ENCODE measurements at regions not wholly inside any gene's neighbourhood (a gene's known extent, or its start where the extent isn't known, plus 50 kb on each side); places are given as distances from the start of the nearest gene placed in this dataset.
"Not testable (repeated sequence)": the region's sequence is repeated elsewhere in the genome, so short reads cannot be mapped to it uniquely, and the experiment has no call there.

GRCh38 chr11:97611345-97611744, 1221.5 kb downstream of the JRKL start:
- DNase-seq, result no peak

GRCh38 chr11:97614606-97615005, 1224.8 kb downstream of the JRKL start:
- no peak for DNase-seq

- DNase-seq, result no peak
Measured at GRCh38 chr11:97615546-97615945, 1225.7 kb downstream of the JRKL start.

DNA sequence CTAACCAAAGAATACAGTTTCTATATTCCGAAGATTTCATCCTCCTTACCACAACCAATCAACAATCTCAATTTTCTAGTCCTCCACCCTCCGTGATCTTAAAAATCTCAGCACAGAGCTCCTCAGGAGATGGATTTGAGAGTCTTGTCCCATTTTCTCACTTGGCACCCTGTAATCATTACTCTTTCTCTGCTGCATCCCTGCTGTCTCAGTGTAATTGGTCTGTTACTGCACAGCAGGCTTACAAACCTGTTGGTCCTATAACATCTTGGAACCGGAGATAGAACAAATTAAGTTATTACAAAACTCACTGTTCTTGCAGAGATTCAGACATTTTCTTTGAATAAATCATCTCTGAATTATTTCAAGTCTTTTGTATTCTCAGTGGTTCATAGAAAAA, 1227.2 kb downstream of the JRKL start:
- DNase-seq, result no peak

DNA sequence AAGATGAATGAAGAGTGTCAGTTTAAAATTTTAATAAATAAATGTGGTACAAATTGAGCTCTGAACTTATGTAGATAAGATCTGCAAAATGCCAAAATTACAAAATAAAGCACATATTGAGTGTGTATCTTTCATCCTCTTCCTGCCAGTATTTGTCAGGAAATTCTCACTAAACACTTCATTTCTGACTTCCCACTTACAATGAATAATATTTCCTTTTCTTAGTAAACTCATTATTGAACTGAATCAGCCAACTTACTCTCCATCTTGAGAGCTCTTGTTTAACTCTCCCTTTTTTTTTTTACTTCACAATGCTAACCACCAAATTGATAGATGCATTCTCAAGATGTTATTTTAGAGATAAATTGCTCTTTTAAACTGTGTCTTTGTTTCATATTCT, 1230.2 kb downstream of the JRKL start:
- DNase-seq, result no peak

DNA sequence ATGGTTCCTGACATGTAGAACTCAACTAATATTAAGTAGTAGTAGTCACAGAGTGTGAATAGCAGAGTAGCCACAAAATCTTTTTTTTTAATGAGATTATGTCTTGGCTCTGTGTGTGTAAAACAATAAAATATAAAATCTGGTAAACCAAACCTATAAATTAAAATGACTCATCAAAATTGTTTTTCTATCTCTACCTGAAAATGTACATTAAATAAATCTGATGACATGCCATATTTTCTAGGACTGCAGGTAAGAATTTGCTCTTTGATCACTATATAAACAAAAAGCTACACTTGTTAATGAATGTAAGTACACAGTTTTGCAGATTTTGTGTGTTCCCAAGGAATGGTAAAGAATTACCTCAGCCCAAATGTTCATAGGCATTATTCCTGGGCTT, 1231.5 kb downstream of the JRKL start:
- no peak for DNase-seq

DNA sequence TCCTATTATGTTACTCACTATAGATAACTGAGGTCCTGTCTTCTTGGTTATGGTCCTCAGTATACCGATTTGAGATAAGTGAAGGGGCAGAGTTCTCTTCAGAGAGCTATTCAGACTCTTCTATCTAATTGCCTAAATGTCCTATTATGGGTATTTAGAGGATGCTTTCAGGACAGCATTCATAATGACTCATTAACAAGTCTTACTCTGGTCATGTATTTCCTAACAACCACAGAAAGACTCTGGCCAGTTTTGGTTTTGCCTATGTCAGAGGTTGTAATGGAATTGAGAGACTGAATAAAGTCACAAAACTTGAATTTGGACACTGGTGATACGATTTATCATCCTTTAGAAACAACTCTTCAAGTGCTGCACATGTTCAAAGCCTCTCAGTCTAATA, 1233.0 kb downstream of the JRKL start:
- no peak for DNase-seq

- DNase-seq, result not testable (repeated sequence)
Measured at GRCh38 chr11:97636741-97637140, 1246.9 kb downstream of the JRKL start.

DNA sequence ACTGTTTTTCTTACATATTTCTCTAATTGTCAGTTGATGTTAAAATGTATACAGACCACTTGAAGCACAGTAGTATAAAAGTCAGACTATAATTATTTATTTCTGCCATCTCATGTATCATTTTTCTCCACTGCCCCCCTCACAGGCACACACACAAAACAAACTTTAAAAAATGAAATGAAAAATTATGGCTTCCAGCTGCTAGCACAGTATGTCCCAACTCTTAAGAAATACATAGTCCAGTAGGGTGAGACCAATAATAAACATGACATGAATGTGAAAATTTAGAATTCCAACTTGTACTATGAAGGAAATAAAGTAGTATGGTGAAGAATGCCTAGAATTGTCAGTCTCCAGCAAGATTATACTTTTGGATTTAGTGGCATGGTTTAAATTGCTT, 1247.9 kb downstream of the JRKL start:
- no peak for DNase-seq

DNA sequence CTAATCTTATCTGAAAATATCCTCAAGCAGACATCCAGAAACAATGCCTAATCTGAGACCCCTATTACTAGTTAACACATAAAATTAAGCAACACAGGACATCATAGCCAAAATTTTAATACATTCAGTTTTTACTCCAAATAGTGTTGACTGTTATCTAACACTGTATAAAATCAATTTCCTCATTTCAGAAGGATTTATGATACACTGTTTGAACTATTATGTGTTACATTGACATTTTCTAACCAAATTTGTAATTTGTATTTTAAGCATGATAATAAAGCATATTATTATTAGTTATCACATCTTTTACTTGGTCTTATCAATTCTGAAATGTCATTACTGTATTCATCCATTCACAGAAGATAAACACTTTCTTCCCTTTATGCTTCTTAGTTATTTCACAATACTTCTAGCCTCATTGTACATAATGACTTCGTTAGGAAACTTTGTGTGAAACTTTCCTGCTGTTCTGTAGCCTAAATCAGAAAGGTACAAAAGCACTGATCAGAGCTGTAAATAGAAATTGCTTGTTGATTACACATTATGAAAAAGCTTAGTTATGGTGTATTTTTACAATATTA, 1248.9 kb downstream of the JRKL start:
- DNase-seq, result no peak

DNA sequence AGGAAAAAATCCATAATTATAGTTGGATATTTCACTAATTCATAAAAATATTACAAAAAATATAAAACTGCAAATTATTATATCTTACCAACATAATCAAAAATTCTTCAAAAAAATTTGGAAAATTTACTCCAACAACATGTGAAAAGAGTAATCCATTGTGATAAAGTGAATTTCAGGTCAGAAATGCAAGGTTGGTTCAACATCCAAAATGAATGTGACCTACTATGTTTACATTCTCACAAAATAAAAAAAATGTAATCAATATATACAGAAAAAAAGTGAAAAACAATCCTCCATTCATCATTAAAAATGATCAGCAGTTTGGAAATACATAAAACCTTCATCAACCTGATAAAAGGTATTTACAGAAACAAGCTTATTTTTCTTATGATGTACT, 1252.2 kb downstream of the JRKL start:
- no peak for DNase-seq

DNA sequence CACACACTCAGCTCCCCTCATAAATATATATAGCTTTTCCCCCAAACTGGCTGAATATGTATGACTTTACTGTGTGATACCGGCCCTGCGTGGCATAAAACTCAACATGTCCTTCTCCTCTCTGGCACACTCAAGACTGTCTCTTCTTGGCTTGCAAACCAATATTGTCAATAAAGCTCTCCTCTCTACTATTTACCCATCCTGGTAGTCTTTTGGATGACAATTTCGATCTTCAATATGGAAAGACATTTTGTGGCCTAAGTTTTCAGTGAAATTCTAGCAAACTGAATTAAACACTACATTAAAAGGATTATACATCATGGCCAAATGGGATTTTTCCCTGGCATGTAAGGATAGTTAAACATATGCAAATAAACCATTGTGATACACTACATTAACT, 1255.9 kb downstream of the JRKL start:
- no peak for DNase-seq

DNA sequence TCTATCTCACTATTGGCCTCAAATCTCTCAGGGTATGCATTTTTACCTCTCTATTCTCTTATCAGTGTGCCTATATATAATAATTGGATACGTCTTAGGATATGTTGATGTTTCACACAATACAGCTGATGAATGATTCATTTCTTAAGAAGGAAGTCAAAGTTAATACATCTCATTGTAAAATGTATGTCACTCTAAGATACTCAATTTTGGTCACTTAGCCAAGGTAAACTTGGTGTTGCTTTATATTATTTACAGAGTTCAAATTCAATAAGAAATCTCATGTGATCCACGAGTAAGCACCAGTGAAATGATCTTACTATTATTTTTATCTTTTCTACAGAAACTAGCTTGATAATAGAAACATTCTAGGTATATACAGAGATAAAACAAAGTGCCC, 1266.5 kb downstream of the JRKL start:
- DNase-seq, result no peak

GRCh38 chr11:97657852-97658251, 1268.0 kb downstream of the JRKL start:
- DNase-seq, result no peak

DNA sequence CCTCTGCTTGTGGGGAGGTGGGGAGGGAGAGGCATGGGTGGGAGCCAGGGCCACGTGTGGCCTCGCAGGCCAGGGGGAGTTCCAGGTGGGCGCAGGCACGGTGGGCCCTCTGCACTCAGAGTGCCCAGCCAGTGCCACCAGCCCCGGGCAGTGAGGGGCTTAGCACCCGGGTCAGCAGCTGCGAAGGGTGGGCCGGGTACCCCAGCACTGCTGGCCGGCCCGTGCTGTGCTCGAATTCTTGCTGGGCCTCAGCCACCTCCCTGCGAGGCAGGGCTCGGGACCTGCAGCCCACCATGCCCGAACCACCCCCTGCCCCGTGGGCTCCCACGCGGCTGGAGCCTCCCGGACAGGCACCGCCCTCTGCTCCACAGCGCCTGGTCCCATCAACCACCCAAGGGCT, 1277.2 kb downstream of the JRKL start:
- DNase-seq, result no peak

DNA sequence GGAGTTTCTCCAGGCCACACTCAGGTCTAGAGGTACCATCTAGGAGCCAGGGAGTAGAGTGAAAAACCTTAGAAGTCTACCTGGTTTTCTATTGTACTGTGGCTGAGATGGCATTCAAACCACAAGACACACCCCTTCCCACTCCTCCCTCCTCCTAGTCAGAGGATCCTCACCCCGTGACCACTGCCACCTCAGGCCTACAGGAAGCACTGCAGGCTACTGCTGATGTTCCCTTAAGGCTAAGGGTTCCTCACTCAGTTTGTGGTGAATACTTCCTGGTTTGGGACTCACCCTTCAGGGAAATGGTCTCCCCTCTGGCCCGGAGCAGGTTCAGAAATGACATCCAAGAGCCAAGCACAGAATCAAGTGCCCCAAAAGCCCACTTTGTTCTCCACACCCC, 1293.9 kb downstream of the JRKL start:
- no peak for DNase-seq

DNA sequence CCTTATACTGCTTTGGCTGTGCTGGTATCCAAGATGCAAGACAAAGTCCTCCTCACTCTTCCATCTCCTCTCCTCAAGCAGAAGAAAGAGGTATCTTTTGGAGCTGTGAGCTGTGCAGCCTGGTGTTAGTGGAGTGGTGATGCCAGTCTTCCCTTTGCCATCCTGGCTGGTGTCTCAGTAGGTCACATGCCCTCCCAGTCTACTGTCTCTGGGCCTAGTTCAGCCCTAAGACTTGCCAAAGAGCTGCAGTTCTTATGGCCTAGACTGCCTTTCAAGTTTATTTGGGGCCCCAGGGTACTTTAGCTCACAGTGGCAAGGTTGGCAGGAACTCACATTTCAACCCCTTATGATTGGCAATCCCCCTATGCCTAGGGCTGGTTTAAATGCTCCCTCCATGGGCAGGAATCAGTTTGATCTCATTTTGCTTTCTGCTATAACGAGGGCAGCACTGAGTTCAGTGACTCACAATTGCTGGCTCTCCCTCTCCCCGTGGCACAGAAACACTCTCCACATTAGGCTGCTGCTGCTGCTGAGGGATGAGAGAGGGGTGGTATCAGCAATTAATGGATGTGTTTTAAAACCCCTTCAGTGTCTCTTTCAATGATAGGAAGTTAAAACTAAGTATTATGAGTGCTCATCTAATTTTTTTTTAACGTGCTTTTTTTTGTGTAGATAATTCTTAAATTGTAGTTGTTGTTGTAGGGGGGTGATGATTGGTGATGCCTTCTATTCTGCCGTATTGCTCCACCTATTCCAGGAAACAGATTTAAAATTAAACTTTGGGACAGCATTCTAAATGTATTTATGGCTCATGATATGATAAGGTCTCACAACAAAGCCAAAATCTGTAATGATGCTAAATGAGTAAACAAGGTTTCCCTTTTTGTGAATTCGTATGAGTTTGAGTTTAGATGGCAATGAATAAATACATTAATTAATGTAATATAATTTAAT, 1295.0 kb downstream of the JRKL start:
- no peak for DNase-seq

DNA sequence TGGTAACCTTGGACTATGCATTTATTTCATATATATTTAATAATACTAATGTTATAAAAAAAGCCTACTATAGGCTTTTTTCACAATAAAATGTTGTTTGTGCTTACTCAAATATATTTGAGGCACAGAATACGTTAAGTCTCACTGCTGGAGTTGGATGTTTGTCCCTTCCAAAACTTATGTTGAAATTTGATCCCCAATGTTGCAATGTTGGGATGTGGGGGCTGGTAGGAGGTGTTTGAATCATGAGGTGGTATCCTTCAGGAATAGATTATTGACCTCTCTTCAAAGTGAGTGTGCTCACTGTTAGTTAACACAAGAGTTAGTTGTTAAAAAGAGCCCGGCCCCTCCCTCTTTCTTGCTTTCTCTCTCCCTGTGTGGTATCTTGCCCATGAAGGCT, 1295.9 kb downstream of the JRKL start:
- no peak for DNase-seq

- no peak for DNase-seq
Measured at GRCh38 chr11:97687111-97687510, 1297.3 kb downstream of the JRKL start.

GRCh38 chr11:97691061-97691460, 1301.2 kb downstream of the JRKL start:
- no peak for DNase-seq

GRCh38 chr11:97702951-97703350, 1313.1 kb downstream of the JRKL start:
- DNase-seq, result no peak

GRCh38 chr11:97703851-97704250, 1314.0 kb downstream of the JRKL start:
- DNase-seq, result peak; percentile 68

DNA sequence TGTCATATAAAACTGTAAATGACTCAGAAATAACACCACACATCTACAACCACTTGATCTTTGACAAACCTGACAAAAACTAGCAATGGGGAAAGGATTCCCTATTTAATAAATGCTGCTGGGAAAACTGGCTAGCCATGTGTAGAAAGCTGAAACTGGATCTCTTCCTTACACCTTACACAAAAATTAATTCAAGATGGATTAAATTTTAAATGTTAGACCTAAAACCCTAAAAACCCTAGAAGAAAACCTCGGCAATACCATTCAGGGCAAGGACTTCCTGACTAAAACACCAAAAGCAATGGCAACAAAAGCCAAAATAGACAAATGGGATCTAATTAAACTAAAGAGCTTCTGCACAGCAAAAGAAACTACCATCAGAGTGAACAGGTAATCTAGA, 1315.3 kb upstream of the CNTN5 start:
- not testable (repeated sequence) for DNase-seq

- DNase-seq, result no peak
Measured at GRCh38 chr11:97717922-97718321, 1302.8 kb upstream of the CNTN5 start.

GRCh38 chr11:97722065-97722464, 1298.7 kb upstream of the CNTN5 start:
- no peak for DNase-seq

Measured in NCI-H2171 (cell line).